Uterus (tissue), 3 donors: ENCODE measurements at regions not wholly inside any gene's neighbourhood (a gene's known extent, or its start where the extent isn't known, plus 50 kb on each side); places are given as distances from the start of the nearest gene placed in this dataset.

ENCODE experiments used
- DNase-seq, 2 donors: peaks; one replicate each; pipeline ENCODE4 v3.0.0-alpha.2; 2019 to 2020
- H3K27ac ChIP-seq, 2 donors: fragments of 200-600 bp; sonication (generic); 1 replicate in 1 of 2; 2 replicates in 1 of 2; pipeline ENCODE4 v1.5.1; 2016 to 2018
- H3K27me3 ChIP-seq, 2 donors: fragments of 200-600 bp; sonication (generic); one replicate each; pipeline ENCODE4 v1.5.1; 2018 to 2019; ENCODE audit warnings: control low read depth in 1 of 2
- H3K36me3 ChIP-seq, 2 donors: fragments of 200-600 bp; sonication (generic); one replicate each; pipeline ENCODE4 v1.5.1; 2019; ENCODE audit warnings: control low read depth in 1 of 2
- H3K4me1 ChIP-seq, 2 donors: fragments of 200-600 bp; sonication (generic); one replicate each; pipeline ENCODE4 v1.5.1; 2018 to 2019; ENCODE audit warnings: control low read depth in 1 of 2
- H3K4me3 ChIP-seq, 2 donors: fragments of 200-600 bp; sonication (generic); 1 replicate in 1 of 2; 2 replicates in 1 of 2; pipeline ENCODE4 v1.5.1; 2018 to 2019; ENCODE audit warnings: mild to moderate bottlenecking in 1 of 2
- H3K9me3 ChIP-seq, 2 donors: fragments of 200-600 bp; sonication (generic); one replicate each; pipeline ENCODE4 v1.5.1; 2019; ENCODE audit warnings: control low read depth in 1 of 2
- CTCF ChIP-seq, 4 experiments: fragments of 200-600 bp in 2 of 4; fragments of 450-650 bp in 2 of 4; sonication (generic) in 2 of 4; IDR thresholded peaks; one replicate each; pipeline ENCODE4 v1.5.1; 2016 to 2019; ENCODE audit warnings: antibody characterized with exemption in 4 of 4, mild to moderate bottlenecking in 2 of 4, moderate library complexity in 1 of 4
- POLR2A ChIP-seq, 2 donors: fragments of 450-650 bp; IDR thresholded peaks; one replicate each; pipeline ENCODE4 v1.6.1; 2016; ENCODE audit warnings: antibody characterized with exemption in 2 of 2, mild to moderate bottlenecking in 1 of 2, moderate library complexity in 1 of 2
- intact Hi-C: fragments of 100-400 bp; cut with DNase I; formaldehyde crosslinking; loops from one replicate; pipeline ENCODE4 v1.15.1; 2023; ENCODE audit warnings: low total_unique reads
- donor health status: DM: yes; HTN: yes; CAD: no.

- no peaks in the 10 kb centered on the region for H3K4me1 ChIP-seq
Observed at GRCh38 chr4:32136081-32136787, 1416.1 kb downstream of the PCDH7 start.

GRCh38 chr4:32140636-32141035, 1420.5 kb downstream of the PCDH7 start:
- no peaks in the 10 kb centered on the region for H3K4me1 ChIP-seq
- H3K27me3 ChIP-seq: no peaks in the 10 kb centered on the region
- H3K4me3 ChIP-seq: no peak overlapping the region
- H3K36me3 ChIP-seq: no peaks in the 10 kb centered on the region
- DNase-seq: no peak
- H3K27ac ChIP-seq: no peak overlapping the region
- no peak for TF ChIP-seq CTCF (IDR thresholded peaks at IDR 0.05)
- no peak for TF ChIP-seq POLR2A (IDR thresholded peaks at IDR 0.05)
- intact Hi-C loops: no loop called here
- no peaks in the 10 kb centered on the region for H3K9me3 ChIP-seq

More at GRCh38 chr4:32136081-32136787, 1416.1 kb downstream of the PCDH7 start:
- no peaks in the 10 kb centered on the region for H3K36me3 ChIP-seq
- DNase-seq: no peak
- intact Hi-C loops: no loop called here
- TF ChIP-seq CTCF (IDR thresholded peaks at IDR 0.05): no peak
- no peak for TF ChIP-seq POLR2A (IDR thresholded peaks at IDR 0.05)
- H3K27me3 ChIP-seq: no peaks in the 10 kb centered on the region
- no peaks in the 10 kb centered on the region for H3K9me3 ChIP-seq
- H3K4me3 ChIP-seq: no peak overlapping the region
- H3K27ac ChIP-seq: no peak overlapping the region

- intact Hi-C loops: no loop called here
- H3K27me3 ChIP-seq: no peaks in the 10 kb centered on the region
- no peak for TF ChIP-seq POLR2A (IDR thresholded peaks at IDR 0.05)
- no peak for TF ChIP-seq CTCF (IDR thresholded peaks at IDR 0.05)
- no peaks in the 10 kb centered on the region for H3K4me1 ChIP-seq
- no peak overlapping the region for H3K27ac ChIP-seq
- DNase-seq: no peak
- no peaks in the 10 kb centered on the region for H3K9me3 ChIP-seq
- H3K36me3 ChIP-seq: no peaks in the 10 kb centered on the region
- no peak overlapping the region for H3K4me3 ChIP-seq
Observed at GRCh38 chr4:32142075-32142474, 1421.9 kb downstream of the PCDH7 start.

GRCh38 chr4:32145987-32146386, 1425.8 kb downstream of the PCDH7 start:
- no peak overlapping the region for H3K4me3 ChIP-seq
- no peaks in the 10 kb centered on the region for H3K9me3 ChIP-seq
- DNase-seq: no peak
- no peaks in the 10 kb centered on the region for H3K36me3 ChIP-seq
- H3K4me1 ChIP-seq: no peaks in the 10 kb centered on the region
- no peaks in the 10 kb centered on the region for H3K27me3 ChIP-seq
- TF ChIP-seq POLR2A (IDR thresholded peaks at IDR 0.05): no peak
- TF ChIP-seq CTCF (IDR thresholded peaks at IDR 0.05): no peak
- no peak overlapping the region for H3K27ac ChIP-seq
- intact Hi-C loops: no loop called here

GRCh38 chr4:32147446-32148085, 1427.4 kb downstream of the PCDH7 start:
- intact Hi-C loops: no loop called here
- Histone ChIP-seq H3K9me3 (no peaks in the 10 kb centered on the region), H3K36me3 (no peaks in the 10 kb centered on the region), H3K27me3 (no peaks in the 10 kb centered on the region), H3K27ac (no peak overlapping the region), H3K4me3 (no peak overlapping the region), H3K4me1 (no peaks in the 10 kb centered on the region)
- no peak for DNase-seq
- TF ChIP-seq CTCF (IDR thresholded peaks at IDR 0.05) (no peak), POLR2A (IDR thresholded peaks at IDR 0.05) (no peak)
